ENCODE measurements at regions not wholly inside any gene's neighbourhood (a gene's known extent, or its start where the extent isn't known, plus 50 kb on each side); places are given as distances from the start of the nearest gene placed in this dataset.

GRCh38 chr1:110752941-110753725 lies 78.4 kb upstream of the KCNA3 start:
- TF ChIP-seq CTCF (IDR thresholded peaks at IDR 0.05; ENCODE audit: low read length) (no peak), EZH2 (IDR thresholded peaks at IDR 0.05; ENCODE audit: borderline replicate concordance, low read length) (no peak)
